ENCODE measurements at regions not wholly inside any gene's neighbourhood (a gene's known extent, or its start where the extent isn't known, plus 50 kb on each side); places are given as distances from the start of the nearest gene placed in this dataset.

DNA sequence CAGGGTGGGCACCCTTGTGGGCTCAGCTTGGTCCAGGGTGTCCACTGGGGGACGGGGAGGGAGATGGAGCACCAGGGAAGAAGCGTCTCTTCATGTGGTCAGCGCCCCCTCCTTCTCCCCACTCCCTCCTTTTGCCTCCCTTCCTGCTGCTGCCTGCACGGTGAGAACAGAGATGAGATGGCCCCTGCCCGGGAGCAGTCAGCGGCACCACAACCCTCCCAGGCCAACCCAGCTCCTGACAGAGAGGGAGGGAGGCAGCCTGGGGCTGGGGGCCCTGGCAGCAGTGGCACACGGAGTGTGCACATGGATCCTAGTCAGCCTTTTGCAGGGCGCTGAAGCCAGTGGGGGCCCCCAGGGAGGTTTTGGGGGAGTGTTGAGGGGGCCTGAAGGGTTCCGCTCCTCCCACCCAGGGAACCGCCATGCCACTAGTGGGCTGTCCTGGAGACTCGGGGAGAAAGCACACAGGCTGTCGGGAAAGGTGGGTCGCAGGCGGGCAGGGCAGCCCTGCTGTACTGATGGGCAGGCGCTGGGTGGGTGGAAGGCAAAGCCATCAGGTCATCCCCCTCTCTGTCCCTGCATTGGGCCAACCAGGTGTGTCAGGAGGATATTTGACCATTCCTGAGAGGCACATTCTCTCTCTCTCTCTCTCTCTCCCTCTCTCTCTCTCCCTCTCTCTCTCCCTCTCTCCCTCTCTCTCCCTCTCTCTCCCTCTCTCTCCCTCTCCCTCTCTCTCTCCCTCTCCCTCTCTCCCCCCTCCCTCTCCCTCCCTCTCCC is 94.3 kb upstream of the BHLHE23 start:
- no peak for DNase-seq (ENCODE audit: low spot score)

DNA sequence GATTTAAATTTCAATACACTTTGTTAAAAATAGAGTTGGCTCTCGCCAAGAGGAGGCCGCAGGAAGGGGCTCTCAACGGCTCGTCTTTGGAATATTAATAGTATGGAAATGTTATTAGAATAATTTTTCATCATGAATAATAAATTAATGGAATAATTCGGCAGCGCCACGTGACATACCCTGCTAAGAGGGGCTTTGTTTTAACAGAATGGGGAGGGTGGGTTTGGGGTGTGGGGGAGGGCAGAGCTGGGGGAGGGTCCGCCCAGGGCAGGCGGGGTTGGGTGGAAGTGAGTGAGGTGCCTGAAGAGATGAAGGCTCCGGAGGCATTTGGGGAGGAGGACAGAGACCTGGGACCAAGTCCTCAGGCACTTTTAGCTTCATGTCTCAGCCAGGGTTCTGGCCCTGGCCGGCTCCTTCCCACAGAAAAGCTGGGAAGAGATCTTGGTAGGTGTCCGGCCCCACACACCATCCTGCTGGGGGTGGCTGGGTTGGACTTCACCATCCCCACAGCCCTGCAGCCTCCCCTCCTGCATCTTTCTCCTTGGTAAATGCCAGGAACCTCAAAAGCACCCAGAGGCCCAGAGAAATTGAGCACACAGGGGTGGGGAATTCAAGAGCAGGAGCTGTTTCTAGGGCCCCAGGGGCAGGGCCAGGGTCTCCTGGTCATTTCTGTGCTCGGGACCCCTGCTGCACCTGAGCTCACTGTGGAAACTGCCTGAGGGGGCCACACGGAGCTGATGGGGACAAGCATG is 93.6 kb upstream of the BHLHE23 start:
- DNase-seq (ENCODE audit: low spot score) = no peak

- DNase-seq (ENCODE audit: low spot score) = no peak
Measured at GRCh38 chr20:63099456-63100173, 92.9 kb upstream of the BHLHE23 start.

GRCh38 chr20:63098195-63098810 is 91.5 kb upstream of the BHLHE23 start:
- no peak for DNase-seq (ENCODE audit: low spot score)

DNA sequence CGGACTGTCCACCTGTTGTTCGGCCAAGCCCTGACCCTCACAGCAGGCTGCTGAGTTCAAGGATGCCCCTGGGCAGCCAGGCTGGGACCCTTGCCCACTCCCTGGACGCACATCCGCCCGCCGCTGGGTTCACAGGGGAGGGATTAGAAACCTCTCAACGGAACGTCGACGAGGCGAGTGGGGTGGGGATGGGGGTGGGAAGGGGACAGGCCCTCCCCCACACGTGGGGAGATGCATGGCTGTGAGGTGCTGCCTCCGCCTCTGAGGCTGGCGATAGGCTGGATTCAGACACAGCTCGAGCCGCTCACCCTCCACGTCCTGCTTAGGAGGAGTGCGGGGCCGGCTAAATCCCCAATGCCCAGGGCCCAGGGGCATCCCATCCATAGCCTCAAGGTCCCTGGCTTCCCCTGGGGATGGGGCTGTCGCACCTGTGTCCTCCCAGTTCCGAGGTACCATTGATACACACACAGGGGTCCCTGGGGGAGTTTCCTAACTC is 90.6 kb upstream of the BHLHE23 start:
- no peak for DNase-seq (ENCODE audit: low spot score)

GRCh38 chr20:63096681-63097335 is 90.0 kb upstream of the BHLHE23 start:
- no peak for DNase-seq (ENCODE audit: low spot score)

DNA sequence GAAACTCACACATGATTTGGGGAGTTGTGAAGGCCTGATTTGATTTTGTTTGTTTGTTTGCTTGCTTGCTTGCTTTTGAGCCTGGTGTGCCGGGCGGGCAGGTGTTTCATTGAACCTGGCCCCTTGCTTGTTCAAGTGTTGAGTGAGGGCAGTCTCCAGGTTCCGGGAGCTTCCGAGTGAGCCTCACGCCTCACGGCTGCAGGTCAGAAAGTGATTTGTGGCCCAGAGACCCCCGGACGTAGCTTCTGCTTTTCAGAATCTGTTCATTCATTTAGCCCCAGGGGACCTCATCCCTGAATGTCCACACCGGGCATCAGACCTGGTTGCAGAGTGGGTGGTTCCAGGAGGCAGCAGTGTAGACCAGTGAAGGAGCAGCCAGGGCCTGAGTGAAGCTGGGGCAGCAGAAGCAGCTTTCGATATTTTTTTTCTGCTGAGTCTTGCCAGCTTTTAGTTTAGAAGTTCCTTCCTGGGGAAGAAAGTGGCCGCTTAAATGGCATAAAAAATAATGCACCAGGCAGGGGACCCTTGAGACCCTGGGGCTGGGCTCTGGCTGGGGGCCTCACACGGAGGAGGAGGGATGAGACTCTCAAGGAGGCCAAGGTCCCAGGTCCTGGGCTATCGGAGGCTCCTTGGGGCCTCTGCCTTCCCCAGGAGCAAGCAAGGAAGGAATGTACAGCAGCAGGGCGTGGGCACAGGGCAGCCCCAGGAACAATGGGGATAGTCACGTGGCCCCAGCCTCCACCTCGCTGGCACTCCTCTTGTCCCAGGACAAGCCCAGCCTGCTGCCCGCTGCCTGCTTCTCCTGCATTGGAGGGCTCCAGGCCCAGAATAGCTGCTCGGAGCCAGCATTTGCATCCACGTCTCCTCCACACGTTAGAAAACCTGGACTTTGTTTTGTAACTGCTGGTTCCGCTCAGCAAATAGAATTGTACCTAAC is 89.2 kb upstream of the BHLHE23 start:
- no peak for DNase-seq (ENCODE audit: low spot score)

DNA sequence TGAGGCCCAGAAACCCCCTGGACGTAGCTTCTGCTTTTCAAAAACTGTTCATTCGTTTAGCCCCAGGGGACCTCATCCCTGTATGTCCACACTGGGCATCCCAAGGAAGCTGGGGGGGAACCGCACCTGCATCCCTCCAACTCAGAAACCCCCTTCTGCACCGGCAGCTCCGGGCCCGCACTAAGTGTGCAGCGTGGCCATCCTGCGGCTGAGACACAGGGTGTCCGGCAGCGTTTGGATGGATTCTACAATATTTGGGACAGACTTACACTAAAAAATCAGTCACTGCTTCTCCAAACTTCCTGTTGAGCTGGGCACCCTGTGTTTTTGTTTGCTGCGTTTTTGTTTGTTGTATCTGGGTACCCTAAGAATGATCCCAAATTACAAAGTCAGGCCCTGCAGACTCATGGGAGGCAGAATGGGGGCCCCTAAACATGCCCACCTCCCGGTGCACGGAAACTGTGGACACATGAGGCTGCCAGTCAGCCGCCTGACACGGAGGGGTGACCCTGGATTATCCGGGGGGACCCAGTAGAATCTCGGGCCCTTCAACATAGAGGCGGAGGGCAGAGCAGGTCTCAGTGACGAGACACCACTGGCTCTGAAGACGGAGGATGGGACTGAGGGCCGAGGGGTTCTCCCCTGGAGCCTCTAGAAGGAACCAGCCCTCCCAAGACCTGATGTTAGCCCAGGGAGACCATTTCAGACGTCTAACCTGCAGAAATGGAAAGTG is 88.2 kb upstream of the BHLHE23 start:
- DNase-seq (ENCODE audit: low spot score) = no peak

- no peak for DNase-seq (ENCODE audit: low spot score)
Measured at GRCh38 chr20:63093966-63094766, 87.4 kb upstream of the BHLHE23 start.

- DNase-seq (ENCODE audit: low spot score) = no peak
Measured at GRCh38 chr20:63092660-63093215, 86.0 kb upstream of the BHLHE23 start.

GRCh38 chr20:63091901-63092659 is 85.3 kb upstream of the BHLHE23 start:
- DNase-seq (ENCODE audit: low spot score) = no peak

DNA sequence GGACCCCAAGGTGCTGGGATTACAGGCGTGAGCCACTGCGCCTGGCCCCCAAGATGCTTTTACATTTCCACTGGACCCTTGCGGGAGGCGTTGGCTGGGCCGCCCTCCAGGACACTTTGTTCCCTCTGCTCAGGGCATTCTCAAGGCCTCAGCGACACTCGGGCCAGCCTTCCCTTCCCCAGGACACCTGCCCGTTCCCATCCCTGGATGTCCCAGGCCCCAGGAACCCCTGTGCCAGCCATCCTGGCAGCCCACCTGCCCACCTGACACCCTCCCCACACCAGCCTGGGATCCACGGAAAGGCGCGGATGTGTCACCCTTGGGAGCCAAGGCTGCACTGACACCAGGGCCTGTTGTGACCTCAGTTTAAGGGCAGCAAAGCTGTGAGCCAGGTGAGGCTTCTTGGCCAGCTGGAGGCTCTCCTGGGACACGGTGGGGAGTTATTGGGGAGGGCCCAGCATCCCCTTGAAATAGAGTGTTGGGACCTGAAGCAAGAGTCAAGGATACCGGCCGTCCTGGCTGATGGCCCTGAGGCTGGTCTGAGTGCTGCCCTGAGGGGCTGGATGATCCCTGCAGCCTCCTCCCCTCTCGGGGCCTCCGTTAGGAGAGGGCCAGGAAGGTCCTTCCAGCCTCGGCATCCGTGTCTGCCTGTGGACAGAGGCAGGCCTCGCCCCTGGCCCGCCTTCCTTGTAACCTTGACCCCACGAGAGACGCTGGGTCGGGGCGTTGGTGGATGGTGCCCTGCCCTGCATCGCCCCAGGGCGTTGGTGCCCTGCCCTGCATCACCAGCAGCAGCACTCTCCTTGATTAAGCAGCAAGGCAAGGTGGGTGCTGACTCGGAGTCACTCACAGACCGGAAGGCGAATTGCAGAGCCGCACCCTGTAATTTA is 84.2 kb upstream of the BHLHE23 start:
- DNase-seq (ENCODE audit: low spot score) = no peak

DNA sequence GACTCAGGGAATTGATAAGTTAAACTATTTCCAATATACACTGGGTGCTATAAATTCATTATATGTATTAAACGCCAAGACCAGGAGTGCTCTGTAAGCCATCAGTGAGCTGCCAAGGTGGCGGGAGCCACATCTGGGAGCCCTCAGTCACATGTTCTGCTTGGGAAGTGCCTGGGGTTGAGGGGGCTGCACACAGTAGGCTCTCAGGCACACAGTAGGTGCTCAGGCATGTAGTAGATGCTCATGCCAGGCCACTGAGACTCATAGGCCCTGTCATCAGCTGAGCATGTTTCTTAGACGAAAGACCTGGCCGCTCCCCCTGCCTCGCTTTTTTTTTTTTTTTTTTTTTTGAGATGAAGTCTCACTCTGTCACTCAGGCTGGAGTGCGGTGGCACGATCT is 83.3 kb upstream of the BHLHE23 start:
- DNase-seq (ENCODE audit: low spot score) = no peak

- DNase-seq (ENCODE audit: low spot score) = no peak
Measured at GRCh38 chr20:63089051-63089907, 82.5 kb upstream of the BHLHE23 start.

DNA sequence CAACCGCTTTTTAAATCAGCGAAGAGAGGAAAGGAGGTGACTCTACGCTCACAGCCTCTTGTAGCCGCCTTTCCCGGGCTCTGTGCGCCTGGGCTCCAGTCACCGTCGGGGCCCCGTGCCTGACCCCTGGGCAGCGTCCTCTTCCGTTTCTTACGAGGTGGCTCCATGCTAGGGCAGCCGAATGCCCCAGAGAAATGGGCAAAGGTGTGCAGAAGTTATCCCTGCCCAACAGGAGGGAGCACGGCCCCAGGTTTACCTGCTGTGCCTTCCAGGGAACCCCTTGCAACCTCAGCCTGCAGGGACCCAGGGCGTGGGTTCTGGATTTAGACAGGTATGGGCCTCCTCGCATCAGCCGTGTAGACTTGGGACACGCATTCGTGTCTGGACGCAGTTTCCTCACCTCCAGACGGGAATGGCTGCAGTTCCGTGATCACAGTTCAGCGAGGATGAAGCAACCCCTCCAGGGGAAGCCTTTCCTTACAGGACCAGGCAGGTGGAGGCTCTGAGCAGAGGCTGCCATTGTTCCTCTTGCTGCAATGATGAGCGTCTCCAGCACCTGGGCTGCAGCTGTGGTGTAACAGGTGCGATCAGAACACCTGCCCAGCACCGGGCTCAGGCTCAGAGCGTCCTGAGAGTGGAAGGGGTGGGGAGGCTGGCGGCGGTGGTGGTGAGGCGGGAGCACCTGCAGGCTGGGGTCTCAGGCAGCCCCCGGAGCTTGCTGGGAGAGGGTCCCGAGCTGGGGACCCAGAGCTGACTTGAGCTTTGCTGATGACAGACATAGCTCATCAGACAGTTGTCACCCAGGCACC is 81.3 kb upstream of the BHLHE23 start:
- DNase-seq (ENCODE audit: low spot score) = no peak
